A549 (cell line): ENCODE measurements at regions not wholly inside any gene's neighbourhood (a gene's known extent, or its start where the extent isn't known, plus 50 kb on each side); places are given as distances from the start of the nearest gene placed in this dataset.

Source experiments
- ATOH8 ChIP-seq: fragments of 250-450 bp; sonication (Bioruptor Pico); IDR thresholded peaks from 2 replicates; pipeline ENCODE4 v1.5.0; 2020; ENCODE audit warnings: low read depth, mild to moderate bottlenecking, moderate library complexity
- CEBPB ChIP-seq, 2 experiments: fragments of >200 bp in 1 of 2; sonication (Bioruptor Twin) in 1 of 2; formaldehyde crosslinking in 1 of 2; IDR thresholded peaks; 2 replicates each; pipeline ENCODE4 v1.6.1; 2012 to 2016
- CHD4 ChIP-seq: fragments of 200-600 bp; sonication (generic); IDR thresholded peaks from 2 replicates; pipeline ENCODE4 v1.6.1; 2016; ENCODE audit warnings: antibody characterized with exemption, mild to moderate bottlenecking, borderline replicate concordance
- JUNB ChIP-seq: fragments of >200 bp; sonication (Bioruptor Twin); formaldehyde crosslinking; IDR thresholded peaks from 2 replicates; pipeline ENCODE4 v1.6.1; 2016
- MAX ChIP-seq: IDR thresholded peaks from 2 replicates; pipeline ENCODE4 v1.6.1; 2012
- PHF8 ChIP-seq: fragments of 200-600 bp; sonication (generic); IDR thresholded peaks from 2 replicates; pipeline ENCODE4 v1.6.1; 2016; ENCODE audit warnings: low read depth, mild to moderate bottlenecking, antibody characterized with exemption, moderate library complexity, borderline replicate concordance
- POLR2A ChIP-seq: IDR thresholded peaks from 2 replicates; pipeline ENCODE4 v1.6.1; 2012; ENCODE audit warnings: mild to moderate bottlenecking, low read length
- REST ChIP-seq: fragments of 200-600 bp; sonication (generic); IDR thresholded peaks from 2 replicates; pipeline ENCODE4 v1.6.1; 2016; ENCODE audit warnings: antibody characterized with exemption, mild to moderate bottlenecking, moderate library complexity
- TF ChIP-seq, protein P1 (sequence below): fragments of >200 bp; sonication (Bioruptor Twin); formaldehyde crosslinking; IDR thresholded peaks from 3 replicates; pipeline ENCODE4 v1.5.1; 2016

DNA sequence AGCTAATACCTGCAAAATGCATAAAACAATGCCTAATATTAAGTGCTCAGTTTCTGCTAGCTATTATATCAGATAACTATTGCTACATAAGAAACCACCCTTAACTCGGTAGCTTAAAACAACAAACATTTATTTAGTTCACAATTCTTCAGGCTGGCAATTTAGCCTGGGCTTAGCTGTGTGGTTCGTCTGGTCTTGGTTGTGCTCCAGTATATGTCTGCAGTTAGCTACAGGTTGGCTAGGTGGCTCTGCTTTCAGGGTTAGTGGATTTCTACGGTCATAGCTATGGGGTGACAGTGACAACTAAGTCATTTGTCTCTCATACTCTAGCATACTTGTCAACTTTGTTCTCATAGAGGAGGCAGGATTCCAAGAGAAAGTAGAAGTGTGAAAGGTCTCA, 61.8 kb upstream of the NRP1 start:
- no peak for TF ChIP-seq ATOH8
- TF ChIP-seq, protein P1, sequence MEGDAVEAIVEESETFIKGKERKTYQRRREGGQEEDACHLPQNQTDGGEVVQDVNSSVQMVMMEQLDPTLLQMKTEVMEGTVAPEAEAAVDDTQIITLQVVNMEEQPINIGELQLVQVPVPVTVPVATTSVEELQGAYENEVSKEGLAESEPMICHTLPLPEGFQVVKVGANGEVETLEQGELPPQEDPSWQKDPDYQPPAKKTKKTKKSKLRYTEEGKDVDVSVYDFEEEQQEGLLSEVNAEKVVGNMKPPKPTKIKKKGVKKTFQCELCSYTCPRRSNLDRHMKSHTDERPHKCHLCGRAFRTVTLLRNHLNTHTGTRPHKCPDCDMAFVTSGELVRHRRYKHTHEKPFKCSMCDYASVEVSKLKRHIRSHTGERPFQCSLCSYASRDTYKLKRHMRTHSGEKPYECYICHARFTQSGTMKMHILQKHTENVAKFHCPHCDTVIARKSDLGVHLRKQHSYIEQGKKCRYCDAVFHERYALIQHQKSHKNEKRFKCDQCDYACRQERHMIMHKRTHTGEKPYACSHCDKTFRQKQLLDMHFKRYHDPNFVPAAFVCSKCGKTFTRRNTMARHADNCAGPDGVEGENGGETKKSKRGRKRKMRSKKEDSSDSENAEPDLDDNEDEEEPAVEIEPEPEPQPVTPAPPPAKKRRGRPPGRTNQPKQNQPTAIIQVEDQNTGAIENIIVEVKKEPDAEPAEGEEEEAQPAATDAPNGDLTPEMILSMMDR, result no peak
- TF ChIP-seq CEBPB (IDR thresholded peaks at IDR 0.05), result no peak
- TF ChIP-seq JUNB, result no peak
- TF ChIP-seq CHD4, result no peak
- TF ChIP-seq POLR2A, result no peak
- no peak for TF ChIP-seq REST
- TF ChIP-seq MAX, result no peak
- no peak for TF ChIP-seq PHF8
